Activated CD8-positive, alpha-beta T cell treated with anti-CD3 and anti-CD28 coated beads, Interleukin-2, amount 10 ng/mL, durations not matched to agents 7 days and 5 days (primary cell): ENCODE measurements at regions not wholly inside any gene's neighbourhood (a gene's known extent, or its start where the extent isn't known, plus 50 kb on each side); places are given as distances from the start of the nearest gene placed in this dataset.

Experiments
- ATAC-seq: fragments of 150-1000 bp; cut with Tn5 transposase; one replicate; pipeline ENCODE4 v1.10.0; 2021; ENCODE audit warnings: moderate library complexity
- CTCF ChIA-PET: fragments of 350-600 bp; sonication (Branson Sonifier 250); formaldehyde crosslinking; loops from one replicate; lab custom pipeline; 2021; ENCODE audit warnings: antibody characterized with exemption; lab: Charles Lee
- POLR2A ChIA-PET: fragments of 350-600 bp; sonication (Branson Sonifier 250); formaldehyde crosslinking; loops from one replicate; lab custom pipeline; 2021; ENCODE audit warnings: antibody characterized with exemption; lab: Charles Lee
- DNase-seq: peaks from one replicate; pipeline ENCODE4 v3.0.0-alpha.2; 2020
- H3K27ac Mint-ChIP-seq: one replicate; pipeline ENCODE4 v1.8.0; 2021; ENCODE audit warnings: mild to moderate bottlenecking, mixed read lengths
- H3K27me3 Mint-ChIP-seq: one replicate; pipeline ENCODE4 v1.8.0; 2021; ENCODE audit warnings: low read depth, mixed read lengths
- H3K36me3 Mint-ChIP-seq: one replicate; pipeline ENCODE4 v1.8.0; 2021; ENCODE audit warnings: low read depth, mixed read lengths
- H3K4me1 Mint-ChIP-seq: one replicate; pipeline ENCODE4 v1.8.0; 2021; ENCODE audit warnings: low read depth, mixed read lengths
- H3K4me3 Mint-ChIP-seq: one replicate; pipeline ENCODE4 v1.8.0; 2021; ENCODE audit warnings: mild to moderate bottlenecking, mixed read lengths
- H3K9me3 Mint-ChIP-seq: one replicate; pipeline ENCODE4 v1.8.0; 2022; ENCODE audit warnings: mixed read lengths; ENCODE audit not compliant: insufficient read depth

- H3K4me1 Mint-ChIP-seq: no peaks in the 10 kb centered on the region
- no peaks in the 10 kb centered on the region for H3K27me3 Mint-ChIP-seq
- H3K4me3 Mint-ChIP-seq: no peak overlapping the region
- no peaks in the 10 kb centered on the region for H3K36me3 Mint-ChIP-seq
- CTCF ChIA-PET: no interaction called here
- DNase-seq: no peak
- no peak overlapping the region for H3K27ac Mint-ChIP-seq
- no peaks in the 10 kb centered on the region for H3K9me3 Mint-ChIP-seq
- no peak for ATAC-seq
- POLR2A ChIA-PET: no interaction called here
Measured at GRCh38 chr5:113806250-113806649, 292.8 kb downstream of the YTHDC2 start.

DNA sequence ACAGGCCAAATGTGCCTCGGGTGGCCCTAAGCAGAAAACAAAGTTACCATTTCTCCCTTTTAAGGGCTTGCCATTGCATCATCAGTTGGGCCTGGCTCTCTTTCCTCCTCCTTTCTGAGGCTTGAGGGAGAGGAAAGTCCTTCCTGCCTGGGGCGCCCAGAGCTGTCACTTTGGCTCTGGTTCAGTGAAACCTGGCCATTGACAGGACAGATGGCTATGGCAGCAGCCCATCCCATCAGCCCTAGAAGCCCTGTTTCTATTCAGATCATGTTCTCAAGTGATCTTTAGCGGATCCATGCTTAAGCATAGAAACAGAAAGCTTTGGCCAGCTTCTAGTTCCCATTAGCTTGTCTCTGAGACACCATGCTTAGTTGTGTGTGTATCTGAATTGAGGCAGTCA is 293.4 kb downstream of the YTHDC2 start:
- H3K36me3 Mint-ChIP-seq: no peaks in the 10 kb centered on the region
- H3K4me1 Mint-ChIP-seq: no peaks in the 10 kb centered on the region
- H3K4me3 Mint-ChIP-seq: no peak overlapping the region
- POLR2A ChIA-PET: no interaction called here
- CTCF ChIA-PET: no interaction called here
- no peak for DNase-seq
- no peak overlapping the region for H3K27ac Mint-ChIP-seq
- H3K27me3 Mint-ChIP-seq: no peaks in the 10 kb centered on the region
- H3K9me3 Mint-ChIP-seq: no peaks in the 10 kb centered on the region
- no peak for ATAC-seq

DNA sequence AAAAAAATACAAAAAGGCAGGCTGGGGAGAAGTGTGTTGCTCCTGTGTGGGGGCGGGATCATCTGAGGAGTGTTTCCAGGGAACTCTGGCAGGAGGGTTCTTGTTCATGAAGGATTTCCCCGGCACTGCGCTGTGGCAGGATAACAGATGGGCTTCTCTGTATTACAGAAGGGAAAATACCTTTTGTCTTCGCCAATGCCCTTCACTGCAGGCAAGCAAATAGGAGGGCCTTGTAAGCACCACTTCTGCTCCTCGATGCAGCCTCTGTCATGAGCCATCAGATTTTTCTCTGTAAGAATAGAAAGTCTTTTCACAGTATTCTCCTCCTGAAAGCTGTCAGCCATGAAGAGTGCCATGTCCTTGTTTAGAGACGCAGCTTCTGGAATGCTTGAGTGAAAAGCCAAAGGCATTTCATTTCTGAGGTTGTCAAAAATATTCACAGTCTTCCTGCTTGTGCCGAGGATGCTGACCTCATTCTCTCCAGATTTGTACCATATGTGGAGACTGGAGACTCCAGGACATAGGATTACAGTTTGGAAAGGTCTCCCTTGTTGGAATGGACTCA is 294.0 kb downstream of the YTHDC2 start:
- H3K9me3 Mint-ChIP-seq: no peaks in the 10 kb centered on the region
- H3K27ac Mint-ChIP-seq: no peak overlapping the region
- DNase-seq: no peak
- H3K36me3 Mint-ChIP-seq: no peaks in the 10 kb centered on the region
- ATAC-seq: no peak
- H3K4me1 Mint-ChIP-seq: no peaks in the 10 kb centered on the region
- ChIA-PET CTCF (no interaction called here), POLR2A (no interaction called here)
- no peaks in the 10 kb centered on the region for H3K27me3 Mint-ChIP-seq
- H3K4me3 Mint-ChIP-seq: no peak overlapping the region

- H3K4me3 Mint-ChIP-seq: no peak overlapping the region
- H3K27ac Mint-ChIP-seq: no peak overlapping the region
- no peaks in the 10 kb centered on the region for H3K4me1 Mint-ChIP-seq
- no peaks in the 10 kb centered on the region for H3K36me3 Mint-ChIP-seq
- ChIA-PET CTCF (no interaction called here), POLR2A (no interaction called here)
- ATAC-seq: no peak
- H3K27me3 Mint-ChIP-seq: no peaks in the 10 kb centered on the region
- H3K9me3 Mint-ChIP-seq: no peaks in the 10 kb centered on the region
- no peak for DNase-seq
Measured at GRCh38 chr5:113808956-113809355, 295.5 kb downstream of the YTHDC2 start.

GRCh38 chr5:113809626-113810025 is 296.1 kb downstream of the YTHDC2 start:
- H3K4me1 Mint-ChIP-seq: no peaks in the 10 kb centered on the region
- ATAC-seq (no peak), DNase-seq (no peak)
- CTCF ChIA-PET: no interaction called here
- H3K27me3 Mint-ChIP-seq: no peaks in the 10 kb centered on the region
- no peaks in the 10 kb centered on the region for H3K36me3 Mint-ChIP-seq
- no peak overlapping the region for H3K4me3 Mint-ChIP-seq
- no peak overlapping the region for H3K27ac Mint-ChIP-seq
- POLR2A ChIA-PET: no interaction called here
- H3K9me3 Mint-ChIP-seq: no peaks in the 10 kb centered on the region

DNA sequence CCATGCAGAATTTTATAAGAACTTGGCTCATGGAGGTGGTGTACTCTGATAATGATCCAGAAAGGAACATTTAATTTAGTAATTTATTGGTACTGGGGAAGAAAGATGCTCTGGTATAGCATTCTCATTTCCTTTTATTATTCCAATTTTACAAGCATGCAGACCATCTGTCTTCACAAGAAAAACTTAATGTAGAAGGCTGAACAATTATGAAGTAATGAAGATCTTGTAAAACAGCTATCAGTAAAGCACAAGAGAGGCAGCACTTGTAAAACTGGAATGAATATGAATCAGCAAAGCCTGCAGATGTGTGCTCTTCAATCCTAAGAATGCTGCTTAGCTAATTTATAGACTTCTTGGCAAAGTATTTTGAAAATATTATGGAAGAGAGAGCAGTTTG is 300.0 kb downstream of the YTHDC2 start:
- DNase-seq (no peak), ATAC-seq (no peak)
- H3K9me3 Mint-ChIP-seq: peaks cover 4% of the 10 kb centered on the region
- no peaks in the 10 kb centered on the region for H3K4me1 Mint-ChIP-seq
- H3K27me3 Mint-ChIP-seq: no peaks in the 10 kb centered on the region
- POLR2A ChIA-PET: no interaction called here
- CTCF ChIA-PET: no interaction called here
- H3K36me3 Mint-ChIP-seq: no peaks in the 10 kb centered on the region
- no peak overlapping the region for H3K4me3 Mint-ChIP-seq
- no peak overlapping the region for H3K27ac Mint-ChIP-seq

- DNase-seq: no peak
- no peaks in the 10 kb centered on the region for H3K36me3 Mint-ChIP-seq
- no peaks in the 10 kb centered on the region for H3K27me3 Mint-ChIP-seq
- ChIA-PET CTCF (no interaction called here), POLR2A (no interaction called here)
- H3K4me3 Mint-ChIP-seq: no peak overlapping the region
- H3K9me3 Mint-ChIP-seq: peaks cover 4% of the 10 kb centered on the region
- H3K27ac Mint-ChIP-seq: no peak overlapping the region
- no peak for ATAC-seq
- H3K4me1 Mint-ChIP-seq: no peaks in the 10 kb centered on the region
Measured at GRCh38 chr5:113817683-113818082, 304.2 kb downstream of the YTHDC2 start.

DNA sequence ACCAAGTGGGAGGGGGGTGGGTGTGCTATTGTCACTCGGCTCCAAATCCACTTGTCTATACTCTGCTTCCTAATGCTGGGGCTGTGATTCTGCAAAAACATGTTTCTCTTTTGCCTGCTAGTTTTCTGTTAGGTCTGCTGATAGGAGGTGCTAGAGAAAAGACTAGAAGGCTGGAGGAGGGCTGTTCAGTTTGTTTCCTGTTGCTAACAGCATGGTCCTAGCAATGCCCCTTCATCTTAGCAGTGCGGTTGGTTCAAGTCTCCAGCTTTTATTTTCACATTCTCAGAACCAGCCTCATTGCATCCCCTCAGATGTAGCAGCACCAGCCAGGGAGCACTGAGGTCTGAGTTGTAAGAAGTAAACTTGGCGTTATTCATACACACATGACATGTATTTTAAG is 310.2 kb downstream of the YTHDC2 start:
- Mint-ChIP-seq H3K27me3 (no peaks in the 10 kb centered on the region), H3K36me3 (no peaks in the 10 kb centered on the region), H3K4me1 (no peaks in the 10 kb centered on the region), H3K4me3 (no peak overlapping the region), H3K9me3 (no peaks in the 10 kb centered on the region), H3K27ac (no peak overlapping the region)
- ATAC-seq (no peak), DNase-seq (no peak)
- ChIA-PET CTCF (no interaction called here), POLR2A (no interaction called here)

DNA sequence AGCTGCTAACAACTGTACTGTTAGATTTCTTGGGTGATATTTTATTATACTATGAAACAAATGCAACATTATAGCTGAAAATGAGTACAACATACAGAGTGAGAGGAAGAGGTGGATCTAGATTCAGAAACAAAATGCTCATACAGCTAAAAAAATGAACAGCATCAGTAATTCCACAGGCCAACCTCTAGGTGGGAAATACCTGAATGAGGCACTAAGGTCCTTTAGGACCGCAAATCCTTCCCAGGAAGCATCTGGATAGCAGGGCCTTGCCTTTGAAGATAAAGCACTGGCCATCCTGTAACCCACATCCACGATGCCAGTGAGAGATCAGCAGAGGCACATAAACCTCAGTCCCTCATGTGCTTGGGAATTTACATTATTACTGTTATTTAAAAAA is 310.8 kb downstream of the YTHDC2 start:
- no peaks in the 10 kb centered on the region for H3K9me3 Mint-ChIP-seq
- ATAC-seq (no peak), DNase-seq (no peak)
- H3K4me1 Mint-ChIP-seq: no peaks in the 10 kb centered on the region
- H3K27me3 Mint-ChIP-seq: no peaks in the 10 kb centered on the region
- H3K27ac Mint-ChIP-seq: no peak overlapping the region
- ChIA-PET CTCF (no interaction called here), POLR2A (no interaction called here)
- H3K36me3 Mint-ChIP-seq: no peaks in the 10 kb centered on the region
- H3K4me3 Mint-ChIP-seq: no peak overlapping the region

- H3K9me3 Mint-ChIP-seq: no peaks in the 10 kb centered on the region
- ChIA-PET POLR2A (no interaction called here), CTCF (no interaction called here)
- H3K27me3 Mint-ChIP-seq: no peaks in the 10 kb centered on the region
- no peaks in the 10 kb centered on the region for H3K4me1 Mint-ChIP-seq
- ATAC-seq (no peak), DNase-seq (no peak)
- no peak overlapping the region for H3K4me3 Mint-ChIP-seq
- no peak overlapping the region for H3K27ac Mint-ChIP-seq
- no peaks in the 10 kb centered on the region for H3K36me3 Mint-ChIP-seq
Measured at GRCh38 chr5:113825176-113825575, 311.7 kb downstream of the YTHDC2 start.

GRCh38 chr5:113846941-113847340 is 333.4 kb downstream of the YTHDC2 start:
- Mint-ChIP-seq H3K27ac (no peak overlapping the region), H3K36me3 (no peaks in the 10 kb centered on the region), H3K27me3 (no peaks in the 10 kb centered on the region), H3K4me1 (no peaks in the 10 kb centered on the region), H3K4me3 (no peak overlapping the region), H3K9me3 (no peaks in the 10 kb centered on the region)
- DNase-seq (no peak), ATAC-seq (no peak)
- CTCF ChIA-PET: no interaction called here
- POLR2A ChIA-PET: interaction anchor here (0.6 kb wide), 1 partner anchor 465 kb away, joined by 4 read pairs; no protein-coding TSS in a partner anchor

DNA sequence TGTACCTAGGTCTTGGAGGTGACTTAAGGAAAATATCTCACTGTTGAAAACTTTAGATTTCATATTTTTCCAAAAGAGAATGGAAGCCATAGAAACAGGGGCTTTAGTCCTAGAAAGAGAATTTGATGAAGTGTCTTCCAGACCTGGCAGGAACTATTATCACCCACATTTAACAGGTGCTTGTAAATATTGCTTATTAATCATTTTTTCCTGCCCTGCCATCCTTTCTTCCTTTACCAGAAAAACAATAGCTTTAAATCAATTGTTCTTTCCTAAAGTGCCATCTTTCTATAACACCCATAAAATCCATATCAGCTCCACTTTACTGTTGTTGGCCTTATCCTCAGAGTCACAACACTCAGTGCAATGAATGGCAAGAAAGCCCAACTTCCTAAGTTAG is 350.9 kb downstream of the YTHDC2 start:
- Mint-ChIP-seq H3K36me3 (no peaks in the 10 kb centered on the region), H3K9me3 (no peaks in the 10 kb centered on the region), H3K27me3 (no peaks in the 10 kb centered on the region), H3K4me1 (no peaks in the 10 kb centered on the region), H3K27ac (no peak overlapping the region), H3K4me3 (no peak overlapping the region)
- ATAC-seq (no peak), DNase-seq (no peak)
- POLR2A ChIA-PET: no interaction called here
- CTCF ChIA-PET: no interaction called here

DNA sequence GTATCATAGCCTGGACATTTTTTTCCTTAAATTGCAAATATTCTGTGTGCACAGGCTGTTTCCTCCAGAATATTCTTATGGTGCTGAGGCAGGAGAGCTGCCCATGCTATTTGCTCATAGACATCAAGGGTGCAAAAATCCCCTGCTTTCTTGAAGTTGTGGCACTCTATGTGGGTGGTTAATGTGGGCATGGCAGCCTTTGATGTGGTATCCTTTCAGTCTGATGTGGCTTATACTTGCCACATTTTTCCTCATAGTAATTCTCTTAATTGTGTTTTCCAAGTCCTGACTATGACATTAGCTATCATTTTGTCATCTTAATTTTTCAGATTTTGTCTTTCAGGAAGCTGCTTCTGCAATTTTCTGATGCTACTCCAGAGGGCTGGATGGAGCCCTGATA is 353.3 kb downstream of the YTHDC2 start:
- H3K27ac Mint-ChIP-seq: no peak overlapping the region

More for the DNA sequence above, 353.3 kb downstream of the YTHDC2 start:
- CTCF ChIA-PET: no interaction called here
- DNase-seq (no peak), ATAC-seq (no peak)
- no peaks in the 10 kb centered on the region for H3K4me1 Mint-ChIP-seq
- H3K36me3 Mint-ChIP-seq: no peaks in the 10 kb centered on the region
- H3K4me3 Mint-ChIP-seq: no peak overlapping the region
- H3K27me3 Mint-ChIP-seq: no peaks in the 10 kb centered on the region
- POLR2A ChIA-PET: no interaction called here
- H3K9me3 Mint-ChIP-seq: no peaks in the 10 kb centered on the region
